Thyroid gland (tissue), 4 donors: ENCODE measurements at regions not wholly inside any gene's neighbourhood (a gene's known extent, or its start where the extent isn't known, plus 50 kb on each side); places are given as distances from the start of the nearest gene placed in this dataset.

Source experiments
- POLR2A ChIP-seq, 2 donors: fragments of 450-650 bp; IDR thresholded peaks; one replicate each; pipeline ENCODE4 v1.6.1; 2017; ENCODE audit warnings: antibody characterized with exemption in 2 of 2, mild to moderate bottlenecking in 2 of 2, moderate library complexity in 1 of 2
- TF ChIP-seq, protein P1 (sequence below), 6 experiments: fragments of 200-600 bp in 3 of 6; fragments of 450-650 bp in 3 of 6; sonication (generic) in 3 of 6; IDR thresholded peaks; one replicate each; pipeline ENCODE4 v1.5.1; 2016 to 2019; ENCODE audit warnings: antibody characterized with exemption in 6 of 6, mild to moderate bottlenecking in 2 of 6, inconsistent platforms in 1 of 6, moderate library complexity in 1 of 6

GRCh38 chr12:11563785-11564739, 85.4 kb upstream of the ETV6 start:
- TF ChIP-seq, protein P1, sequence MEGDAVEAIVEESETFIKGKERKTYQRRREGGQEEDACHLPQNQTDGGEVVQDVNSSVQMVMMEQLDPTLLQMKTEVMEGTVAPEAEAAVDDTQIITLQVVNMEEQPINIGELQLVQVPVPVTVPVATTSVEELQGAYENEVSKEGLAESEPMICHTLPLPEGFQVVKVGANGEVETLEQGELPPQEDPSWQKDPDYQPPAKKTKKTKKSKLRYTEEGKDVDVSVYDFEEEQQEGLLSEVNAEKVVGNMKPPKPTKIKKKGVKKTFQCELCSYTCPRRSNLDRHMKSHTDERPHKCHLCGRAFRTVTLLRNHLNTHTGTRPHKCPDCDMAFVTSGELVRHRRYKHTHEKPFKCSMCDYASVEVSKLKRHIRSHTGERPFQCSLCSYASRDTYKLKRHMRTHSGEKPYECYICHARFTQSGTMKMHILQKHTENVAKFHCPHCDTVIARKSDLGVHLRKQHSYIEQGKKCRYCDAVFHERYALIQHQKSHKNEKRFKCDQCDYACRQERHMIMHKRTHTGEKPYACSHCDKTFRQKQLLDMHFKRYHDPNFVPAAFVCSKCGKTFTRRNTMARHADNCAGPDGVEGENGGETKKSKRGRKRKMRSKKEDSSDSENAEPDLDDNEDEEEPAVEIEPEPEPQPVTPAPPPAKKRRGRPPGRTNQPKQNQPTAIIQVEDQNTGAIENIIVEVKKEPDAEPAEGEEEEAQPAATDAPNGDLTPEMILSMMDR (IDR thresholded peaks at IDR 0.05) = no peak
- TF ChIP-seq POLR2A (IDR thresholded peaks at IDR 0.05) = no peak
